GM03348 (cell line): ENCODE measurements at regions not wholly inside any gene's neighbourhood (a gene's known extent, or its start where the extent isn't known, plus 50 kb on each side); places are given as distances from the start of the nearest gene placed in this dataset.
"Not testable (repeated sequence)": the region's sequence is repeated elsewhere in the genome, so short reads cannot be mapped to it uniquely, and the experiment has no call there.

ENCODE experiments used
- DNase-seq: peaks from one replicate; pipeline ENCODE4 v3.0.0; 2012; ENCODE audit warnings: low spot score

DNA sequence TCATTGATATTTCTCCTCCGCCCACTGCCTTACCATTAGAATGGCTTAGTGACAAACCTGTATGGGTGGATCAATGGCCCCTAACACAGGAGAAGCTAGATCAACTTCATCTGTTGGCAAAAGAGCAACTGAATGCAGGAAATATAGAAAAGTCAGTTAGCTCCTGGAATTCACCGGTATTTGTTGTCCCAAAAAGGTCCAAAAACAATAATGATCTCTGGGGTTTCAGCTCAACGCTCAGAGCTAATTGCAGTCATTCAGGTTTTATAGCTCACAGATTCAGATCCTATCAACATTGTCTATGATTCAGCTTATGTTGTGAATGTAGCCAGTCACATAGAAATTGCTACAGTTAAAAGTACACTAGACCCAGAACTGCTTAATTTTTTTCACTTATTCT is 124.0 kb upstream of the ZCCHC13 start:
- DNase-seq, result no peak

GRCh38 chrX:74179499-74179898 is 124.5 kb upstream of the ZCCHC13 start:
- no peak for DNase-seq

DNA sequence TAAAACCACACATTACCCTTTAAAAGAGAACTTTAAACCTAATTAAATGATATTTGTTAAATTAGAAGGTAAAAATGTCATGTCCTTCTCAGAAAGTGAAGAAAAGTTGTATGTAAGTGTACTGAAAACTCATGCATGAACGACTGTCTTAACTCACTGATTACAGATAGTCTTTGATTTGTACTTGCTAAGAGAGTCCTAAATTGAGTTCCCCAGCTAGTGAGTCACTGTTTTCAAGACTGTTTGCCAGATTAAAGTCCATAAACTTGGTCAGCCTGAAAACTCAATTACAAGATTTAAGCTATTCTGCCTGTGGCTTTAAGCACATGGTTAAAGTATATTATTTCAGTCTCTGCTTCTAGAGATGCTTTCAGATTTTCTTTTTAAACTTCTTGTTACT is 124.9 kb upstream of the ZCCHC13 start:
- DNase-seq, result peak; percentile 16

DNA sequence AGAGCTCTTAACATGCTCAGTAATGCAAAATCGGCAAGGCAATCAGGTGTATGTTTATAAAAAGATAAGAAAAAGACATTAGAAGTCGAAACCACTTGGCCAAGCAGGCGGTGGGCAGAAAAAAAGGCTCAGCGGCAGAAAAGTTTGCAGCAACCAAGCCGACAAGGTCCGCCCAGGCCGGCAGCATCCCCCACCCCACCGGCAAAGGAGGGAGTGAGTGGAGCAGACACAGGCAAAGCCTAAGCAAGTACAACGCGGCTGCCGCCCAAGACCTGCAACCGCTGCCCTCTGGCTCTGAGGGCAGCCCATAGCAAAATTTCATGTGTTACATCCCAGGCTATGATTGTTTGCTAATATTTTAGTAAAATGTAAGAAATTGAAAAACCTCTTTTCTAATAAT is 125.4 kb upstream of the ZCCHC13 start:
- no peak for DNase-seq

DNA sequence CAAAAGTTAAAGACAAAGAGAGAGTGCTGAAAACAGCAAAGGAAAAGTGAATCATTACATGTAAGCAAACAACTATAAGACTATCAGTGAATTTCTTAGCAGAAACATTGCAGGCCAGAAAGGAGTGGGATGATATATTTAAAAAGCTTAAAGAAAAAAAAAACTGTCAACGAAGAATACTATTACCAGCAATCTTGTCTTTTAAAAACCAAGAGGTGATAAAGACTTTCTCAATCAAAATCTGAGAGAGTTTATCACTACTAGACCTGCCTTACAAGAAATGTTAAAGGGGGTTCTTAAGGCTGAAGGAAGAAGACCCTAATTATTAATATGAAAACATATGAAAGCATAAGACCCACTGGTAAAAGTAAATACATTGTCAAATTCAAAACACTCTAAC is 132.5 kb upstream of the ZCCHC13 start:
- DNase-seq, result no peak

GRCh38 chrX:74162199-74162598 is 141.8 kb upstream of the ZCCHC13 start:
- DNase-seq, result no peak

DNA sequence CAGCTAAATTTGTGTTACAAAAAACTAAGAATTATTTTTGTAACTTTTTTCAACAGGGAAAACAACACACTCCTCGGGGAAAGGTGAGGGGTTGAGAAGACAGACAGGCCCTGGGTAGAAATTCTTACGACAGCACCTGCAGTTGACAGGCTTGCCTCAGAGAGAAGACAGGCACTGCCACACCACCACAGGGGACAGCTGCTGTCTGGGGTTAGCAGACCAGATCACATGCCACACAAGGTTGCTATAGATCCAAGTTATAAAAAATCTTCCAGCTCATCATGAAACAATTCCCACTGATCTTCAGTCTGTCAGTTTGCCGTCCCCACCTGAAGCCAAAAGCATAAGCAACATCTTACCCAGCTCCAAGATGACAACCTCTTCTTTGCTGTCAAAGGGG is 143.2 kb upstream of the ZCCHC13 start:
- no peak for DNase-seq

GRCh38 chrX:74160358-74160757 is 143.6 kb upstream of the ZCCHC13 start:
- DNase-seq, result no peak

DNA sequence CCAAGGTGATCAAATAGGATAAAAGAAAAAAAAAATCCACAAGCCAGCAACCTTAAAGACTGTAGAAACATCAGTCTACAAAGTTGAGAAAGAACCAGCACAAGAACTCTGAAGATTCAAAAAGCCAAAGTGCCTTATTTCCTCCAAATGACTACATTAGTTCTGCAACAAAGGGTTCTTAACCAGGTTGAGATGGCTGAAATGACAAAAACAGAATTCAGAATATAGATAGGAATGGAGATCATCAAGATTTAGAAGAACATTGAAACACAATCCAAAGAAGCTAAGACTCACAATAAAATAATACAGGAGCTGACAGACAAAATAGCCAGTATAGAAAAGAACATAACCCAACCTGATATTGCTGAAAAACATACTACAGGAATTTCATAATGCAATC is 156.5 kb upstream of the ZCCHC13 start:
- DNase-seq, result no peak

- DNase-seq, result no peak
Observed at GRCh38 chrX:74138943-74139342, 165.0 kb upstream of the ZCCHC13 start.

DNA sequence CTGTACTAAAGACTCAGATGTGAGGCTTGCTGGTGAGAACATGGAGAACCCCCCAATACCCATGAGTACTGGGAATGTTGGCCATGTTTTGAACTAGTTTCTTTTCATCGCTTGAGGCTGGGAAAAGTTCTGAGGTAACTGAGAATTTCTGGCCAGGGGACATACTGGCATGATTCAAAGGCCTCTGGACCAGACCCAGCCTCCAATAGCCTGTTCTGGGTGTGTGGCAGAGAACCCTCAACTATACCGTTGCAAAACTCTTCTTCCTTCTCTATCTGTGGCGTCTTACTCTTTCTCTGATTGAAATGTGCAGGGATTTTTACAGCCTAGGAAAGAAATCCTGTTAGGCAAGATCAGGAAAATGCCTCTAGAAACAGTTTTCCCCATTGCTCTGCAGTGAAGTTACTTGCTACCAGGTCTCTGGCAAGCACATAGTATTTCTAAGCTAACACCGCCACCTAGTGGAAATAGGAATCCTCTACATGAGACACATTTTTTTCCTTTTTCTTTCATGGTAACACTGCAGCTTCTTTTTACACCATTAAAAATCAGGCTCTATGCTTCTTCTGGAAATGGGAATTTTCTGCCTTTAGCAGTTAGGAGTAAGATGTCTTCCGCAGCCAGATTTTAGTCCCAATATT is 170.7 kb upstream of the ZCCHC13 start:
- peak; percentile 66 for DNase-seq

GRCh38 chrX:74132280-74132679 is 171.7 kb upstream of the ZCCHC13 start:
- no peak for DNase-seq

GRCh38 chrX:74119016-74119910 is 184.7 kb upstream of the ZCCHC13 start:
- DNase-seq, result peak; percentile 46

DNA sequence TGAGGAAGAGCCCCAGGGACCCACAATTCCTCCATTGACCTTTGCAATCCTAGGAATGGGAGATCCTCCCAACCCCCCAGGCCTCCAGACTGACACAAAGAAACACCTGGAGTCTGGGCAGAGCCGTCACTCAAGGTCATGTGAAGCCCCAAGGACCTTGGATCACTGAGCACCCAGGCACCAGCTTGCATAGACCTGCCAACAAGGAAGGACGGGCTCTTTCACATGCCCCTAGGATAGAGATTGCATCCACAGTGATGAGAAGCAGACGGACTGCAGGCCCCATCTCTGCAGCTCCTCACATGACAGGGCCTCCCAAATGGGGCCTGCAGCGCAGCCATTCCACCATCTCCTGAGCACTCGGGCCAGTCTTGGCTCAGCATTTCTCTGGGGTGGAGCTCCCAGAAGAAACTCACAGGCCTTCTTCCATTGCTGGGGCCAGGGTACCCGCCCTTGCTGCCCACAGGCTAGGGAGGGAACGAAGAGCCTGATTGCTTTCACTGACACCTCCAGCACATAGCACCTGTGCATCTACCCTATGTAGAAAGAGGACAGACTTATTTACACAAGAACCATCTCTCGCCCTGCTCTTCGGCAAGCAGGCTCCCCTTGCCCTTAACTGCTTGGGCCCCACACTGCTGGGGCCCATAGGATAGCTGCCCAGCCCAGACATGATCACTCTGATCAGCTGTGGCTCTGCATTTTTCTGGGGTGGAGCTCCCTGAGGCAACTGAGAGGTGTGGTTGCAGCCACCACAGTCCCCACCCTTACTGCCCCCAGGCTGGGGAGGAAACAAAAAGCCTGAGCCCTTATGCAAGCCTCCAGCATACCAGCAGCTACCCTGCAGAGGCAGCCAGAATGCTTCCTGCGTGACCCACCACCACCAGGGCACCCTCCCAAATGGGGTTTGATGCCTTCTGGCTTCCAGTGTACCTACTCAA is 185.7 kb upstream of the ZCCHC13 start:
- no peak for DNase-seq

DNA sequence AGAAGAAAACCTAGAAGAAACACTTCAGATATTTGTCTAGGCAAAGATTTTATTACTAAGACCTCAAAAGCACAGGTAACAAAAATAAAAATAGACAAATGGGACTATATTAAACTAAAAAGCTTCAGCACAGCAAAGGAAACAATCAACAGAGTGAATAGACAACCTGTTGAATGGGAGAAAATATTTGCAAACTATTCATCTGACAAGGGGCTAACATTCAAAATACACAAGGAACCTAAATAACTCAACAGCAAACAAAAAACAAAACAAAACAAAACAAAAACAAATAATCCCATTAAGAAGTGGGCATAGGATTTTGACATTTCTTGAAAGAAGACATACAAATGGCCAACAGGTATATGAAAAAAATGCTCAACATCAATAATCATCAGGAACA is 192.7 kb upstream of the ZCCHC13 start:
- DNase-seq, result no peak

GRCh38 chrX:74107666-74108065 is 196.3 kb upstream of the ZCCHC13 start:
- no peak for DNase-seq

- no peak for DNase-seq
Observed at GRCh38 chrX:74104356-74105015, 199.5 kb upstream of the ZCCHC13 start.

DNA sequence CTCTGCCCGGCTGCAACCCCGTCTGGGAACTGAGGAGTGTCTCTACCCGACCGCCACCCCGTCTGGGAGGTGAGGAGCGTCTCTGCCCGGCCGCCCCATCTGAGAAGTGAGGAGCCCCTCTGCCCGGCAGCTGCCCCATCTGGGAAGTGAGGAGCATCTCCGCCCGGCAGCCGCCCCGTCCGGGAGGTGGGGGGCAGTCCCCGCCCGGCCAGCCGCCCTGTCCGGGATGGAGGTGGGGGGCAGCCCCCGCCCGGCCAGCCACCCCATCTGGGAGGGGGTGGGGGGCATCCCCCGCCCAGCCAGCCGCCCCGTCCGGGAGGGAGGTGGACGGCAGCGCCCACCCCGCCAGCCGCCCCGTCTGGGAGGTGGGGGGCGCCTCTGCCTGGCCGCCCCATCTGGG is 205.6 kb upstream of the ZCCHC13 start:
- not testable (repeated sequence) for DNase-seq

DNA sequence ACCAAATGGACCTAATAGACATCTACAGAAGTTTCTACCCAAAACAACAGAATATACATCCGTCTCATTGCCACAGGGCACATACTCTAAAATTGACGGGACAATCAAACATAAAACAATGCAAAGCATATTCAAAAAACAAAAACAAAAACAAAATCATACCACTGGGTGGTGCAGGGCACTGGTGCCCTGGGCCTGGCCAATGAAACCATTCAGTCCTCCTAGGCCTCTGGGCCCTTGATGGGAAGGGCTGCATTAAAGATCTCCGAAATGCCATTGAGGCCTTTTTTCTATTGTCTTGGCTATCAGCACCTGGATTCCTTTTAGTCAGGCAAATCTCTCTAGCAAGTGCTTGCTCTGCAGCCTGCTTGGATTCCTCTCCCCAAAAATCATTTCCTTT is 213.9 kb upstream of the ZCCHC13 start:
- DNase-seq, result no peak

DNA sequence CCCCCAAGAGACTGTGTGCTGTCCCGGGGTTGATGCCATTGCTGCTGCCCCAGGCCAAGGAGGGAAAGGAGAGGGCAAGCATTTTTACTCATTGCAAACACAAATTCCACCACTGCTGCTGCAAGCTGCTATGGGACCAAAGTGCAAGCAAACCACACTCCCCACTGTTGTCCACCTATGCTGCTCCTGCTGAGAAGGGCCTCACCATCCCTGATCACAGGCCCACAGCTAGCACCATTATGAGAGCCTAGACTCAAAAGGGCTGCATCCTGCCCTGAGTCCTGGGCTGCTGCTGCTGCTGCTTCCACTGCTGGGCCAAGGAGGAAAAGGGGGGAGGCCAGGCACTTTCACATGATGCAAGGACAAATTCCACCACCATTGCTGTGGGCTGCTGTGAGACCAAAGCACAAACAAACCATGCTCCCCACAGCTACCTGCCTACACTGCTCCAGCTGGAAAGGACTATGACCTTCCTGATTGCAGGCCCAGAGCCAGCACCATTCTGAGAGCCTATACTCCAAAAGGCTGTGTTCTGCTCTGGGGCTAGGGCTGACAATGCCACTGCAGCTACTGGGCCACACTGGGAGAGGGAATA is 218.2 kb upstream of the ZCCHC13 start:
- DNase-seq, result no peak

DNA sequence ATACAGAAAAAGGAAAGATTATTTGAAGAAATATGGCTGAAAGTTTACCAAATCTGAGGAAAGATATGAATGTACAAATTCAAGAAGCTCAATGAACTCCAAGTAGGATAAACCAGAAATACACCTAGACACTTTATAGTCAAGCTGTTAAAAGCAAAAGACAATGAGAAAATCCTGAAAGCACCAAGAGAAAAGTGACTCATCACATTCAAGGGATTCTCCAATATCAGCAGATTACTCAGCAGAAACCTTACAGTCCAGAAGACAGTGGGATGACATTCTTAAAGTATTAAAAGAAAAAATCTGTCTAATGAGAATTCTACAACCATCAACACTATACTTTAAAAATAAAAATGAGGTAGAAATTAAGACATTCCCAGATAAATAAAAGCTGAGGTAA is 223.8 kb upstream of the ZCCHC13 start:
- DNase-seq, result no peak
